H1 (cell line): ENCODE measurements at regions not wholly inside any gene's neighbourhood (a gene's known extent, or its start where the extent isn't known, plus 50 kb on each side); places are given as distances from the start of the nearest gene placed in this dataset.
"Not testable (repeated sequence)": the region's sequence is repeated elsewhere in the genome, so short reads cannot be mapped to it uniquely, and the experiment has no call there.

ENCODE experiments used
- CTCF ChIA-PET: fragments of 300-600 bp; sonication (Branson Sonifier 250); formaldehyde crosslinking; loops from one replicate; lab custom pipeline; 2021; ENCODE audit not compliant: partially characterized antibody; lab: Charles Lee
- POLR2A ChIA-PET: fragments of 300-600 bp; sonication (Branson Sonifier 250); formaldehyde crosslinking; loops from one replicate; lab custom pipeline; 2021; ENCODE audit warnings: inconsistent platforms; ENCODE audit not compliant: partially characterized antibody; lab: Charles Lee
- DNase-seq, 2 experiments: peaks; one replicate each; pipeline versions ENCODE4 v3.0.0 to v3.0.0-alpha.2; 2010 to 2022; ENCODE audit warnings: low spot score in 2 of 2, low read depth in 1 of 2, mixed read lengths in 1 of 2
- FAIRE-seq: peaks from 2 replicates; lab custom pipeline; 2011; peaks lifted over from hg19 to GRCh38; lab: Jason Lieb, UNC
- H2AFZ ChIP-seq: 2 replicates; pipeline ENCODE4 v1.8.1; 2012; ENCODE audit warnings: low read length, inconsistent platforms
- H2AK5ac ChIP-seq: 2 replicates; pipeline ENCODE4 v1.6.1; 2013; ENCODE audit warnings: low read depth, low read length
- H2BK120ac ChIP-seq: replicated peaks from 2 replicates; pipeline ENCODE3; 2013; ENCODE audit warnings: low read depth, low read length, inconsistent platforms
- H2BK12ac ChIP-seq: 2 replicates; pipeline ENCODE4 v1.6.1; 2013; ENCODE audit warnings: low read depth, low read length
- H2BK15ac ChIP-seq: 2 replicates; pipeline ENCODE4 v1.6.1; 2013; ENCODE audit warnings: low read length
- H2BK20ac ChIP-seq: 2 replicates; pipeline ENCODE4 v1.6.1; 2013; ENCODE audit warnings: low read length
- H2BK5ac ChIP-seq: 2 replicates; pipeline ENCODE4 v1.6.1; 2013; ENCODE audit warnings: low read depth, low read length
- H3K14ac ChIP-seq: 2 replicates; pipeline ENCODE4 v1.6.1; 2013; ENCODE audit warnings: inconsistent platforms; ENCODE audit not compliant: insufficient read length
- H3K18ac ChIP-seq: 2 replicates; pipeline ENCODE4 v1.6.1; 2013; ENCODE audit warnings: low read length; ENCODE audit errors: extremely low read depth
- H3K23ac ChIP-seq: 2 replicates; pipeline ENCODE4 v1.6.1; 2013; ENCODE audit warnings: inconsistent platforms; ENCODE audit not compliant: insufficient read length
- H3K23me2 ChIP-seq: 2 replicates; pipeline ENCODE4 v1.6.1; 2013; ENCODE audit warnings: low read depth, low read length
- H3K27ac ChIP-seq: 2 replicates; pipeline ENCODE4 v1.6.1; 2011; ENCODE audit warnings: low read depth, low read length, inconsistent platforms
- H3K27me3 ChIP-seq, 4 experiments: replicated peaks in 1 of 4; 1 replicate in 1 of 4; 2 replicates in 3 of 4; pipeline versions ENCODE4 v1.6.1 to v1.8.1; 2011 to 2013; ENCODE audit warnings: low read length in 3 of 4, mild to moderate bottlenecking in 3 of 4, inconsistent platforms in 2 of 4, mixed read lengths in 2 of 4, moderate library complexity in 1 of 4; ENCODE audit not compliant: control insufficient read depth in 3 of 4, insufficient read depth in 3 of 4; ENCODE audit errors: extremely low read depth in 1 of 4
- H3K36me3 ChIP-seq, 4 experiments: 2 replicates each; pipeline versions ENCODE4 v1.6.1 to v1.8.1; 2011 to 2013; ENCODE audit warnings: mild to moderate bottlenecking in 4 of 4, low read length in 3 of 4, moderate library complexity in 2 of 4, control low read depth in 1 of 4, inconsistent platforms in 1 of 4; ENCODE audit not compliant: insufficient read depth in 4 of 4, control insufficient read depth in 2 of 4
- H3K4ac ChIP-seq: replicated peaks from 2 replicates; pipeline ENCODE3; 2013; ENCODE audit warnings: low read length, low read depth, mixed read lengths, inconsistent platforms; ENCODE audit not compliant: insufficient read length
- H3K4me1 ChIP-seq, 4 experiments: replicated peaks in 1 of 4; 1 replicate in 1 of 4; 2 replicates in 3 of 4; pipeline versions ENCODE4 v1.6.1 to v1.8.1; 2011 to 2013; ENCODE audit warnings: low read length in 3 of 4, inconsistent platforms in 2 of 4, mixed read lengths in 1 of 4; ENCODE audit not compliant: insufficient read depth in 4 of 4, control insufficient read depth in 3 of 4
- H3K4me2 ChIP-seq, 2 experiments: 2 replicates each; pipeline versions ENCODE4 v1.6.1 to v1.8.1; 2011 to 2013; ENCODE audit warnings: low read depth in 2 of 2, low read length in 2 of 2, control low read depth in 1 of 2, inconsistent platforms in 1 of 2, mild to moderate bottlenecking in 1 of 2; ENCODE audit not compliant: insufficient read depth in 1 of 2
- H3K4me3 ChIP-seq, 4 experiments: fragments of 200-600, 300-600 bp in 1 of 4; sonication (generic), shearing (Covaris generic), sonication (Bioruptor Twin) in 1 of 4; 2 replicates each; pipeline versions ENCODE4 v1.5.1 to v1.8.1; 2011 to 2016; ENCODE audit warnings: low read length in 4 of 4, low read depth in 3 of 4, control low read depth in 2 of 4, inconsistent platforms in 2 of 4, mild to moderate bottlenecking in 2 of 4, mixed read lengths in 1 of 4, moderate library complexity in 1 of 4; ENCODE audit not compliant: insufficient read depth in 2 of 4; ENCODE audit errors: extremely low read depth in 1 of 4
- H3K56ac ChIP-seq: replicated peaks from 2 replicates; pipeline ENCODE3; 2013; ENCODE audit warnings: low read depth, mild to moderate bottlenecking, mixed read lengths, low read length, inconsistent platforms; ENCODE audit not compliant: insufficient read length
- H3K79me1 ChIP-seq: 2 replicates; pipeline ENCODE4 v1.6.1; 2013; ENCODE audit warnings: low read depth, low read length, control low read depth
- H3K79me2 ChIP-seq, 2 experiments: 2 replicates each; pipeline versions ENCODE4 v1.6.1 to v1.8.1; 2012 to 2013; ENCODE audit warnings: low read length in 2 of 2, mild to moderate bottlenecking in 2 of 2, inconsistent platforms in 1 of 2; ENCODE audit not compliant: insufficient read depth in 2 of 2, control insufficient read depth in 1 of 2
- H3K9ac ChIP-seq, 4 experiments: replicated peaks in 1 of 4; 1 replicate in 1 of 4; 2 replicates in 3 of 4; pipeline versions ENCODE4 v1.6.1 to v1.8.1; 2011 to 2013; ENCODE audit warnings: low read depth in 3 of 4, low read length in 3 of 4, control low read depth in 2 of 4, mild to moderate bottlenecking in 2 of 4, moderate library complexity in 2 of 4, inconsistent platforms in 1 of 4; ENCODE audit errors: extremely low read depth in 1 of 4
- H3K9me3 ChIP-seq, 2 experiments: 2 replicates each; pipeline versions ENCODE4 v1.6.1 to v1.8.1; 2012 to 2013; ENCODE audit warnings: mild to moderate bottlenecking in 2 of 2, moderate library complexity in 2 of 2, control low read depth in 1 of 2, inconsistent platforms in 1 of 2, low read depth in 1 of 2, low read length in 1 of 2, mixed read lengths in 1 of 2; ENCODE audit not compliant: insufficient read depth in 2 of 2
- H4K20me1 ChIP-seq, 2 experiments: replicated peaks in 1 of 2; 2 replicates each; pipeline versions ENCODE3 to v1.8.1; 2011 to 2013; ENCODE audit warnings: inconsistent platforms in 2 of 2, low read length in 2 of 2, mild to moderate bottlenecking in 1 of 2; ENCODE audit not compliant: insufficient read depth in 2 of 2, control insufficient read depth in 1 of 2
- H4K5ac ChIP-seq: 2 replicates; pipeline ENCODE4 v1.6.1; 2013; ENCODE audit warnings: low read length, low read depth, mixed read lengths, inconsistent platforms; ENCODE audit not compliant: insufficient read length
- H4K8ac ChIP-seq: 2 replicates; pipeline ENCODE4 v1.8.0; 2013; ENCODE audit warnings: mild to moderate bottlenecking, moderate library complexity, low read length, inconsistent platforms; ENCODE audit not compliant: insufficient read depth; ENCODE audit errors: extremely low read depth
- H4K91ac ChIP-seq: replicated peaks from 2 replicates; pipeline ENCODE3; 2013; ENCODE audit warnings: low read length, mixed read lengths, inconsistent platforms; ENCODE audit not compliant: insufficient read length
- ASH2L ChIP-seq: fragments of 200-600, 300-600 bp; sonication (generic); IDR thresholded peaks from one replicate; pipeline ENCODE4 v1.7.1; 2017; ENCODE audit warnings: low read length
- EZH2 ChIP-seq: fragments of 200-600 bp; sonication (generic); IDR thresholded peaks from 2 replicates; pipeline ENCODE4 v1.7.1; 2012; ENCODE audit warnings: low read depth, mild to moderate bottlenecking, moderate library complexity, low read length, inconsistent platforms; ENCODE audit not compliant: severe bottlenecking
- GTF2F1 ChIP-seq: IDR thresholded peaks from 2 replicates; pipeline ENCODE4 v1.6.1; 2012; ENCODE audit warnings: low read depth, low read length, improper control_type of control experiment, borderline replicate concordance
- POLR2AphosphoS5 ChIP-seq: IDR thresholded peaks from 2 replicates; pipeline ENCODE4 v1.6.1; 2011; ENCODE audit warnings: low read depth, low read length
- SIN3A ChIP-seq, 2 experiments: IDR thresholded peaks in 1 of 2; conservative IDR thresholded peaks in 1 of 2; 2 replicates each; pipeline ENCODE4 v1.6.1; 2011 to 2012; ENCODE audit warnings: low read length in 2 of 2, improper control_type of control experiment in 1 of 2, low read depth in 1 of 2, mild to moderate bottlenecking in 1 of 2
- WGBS, 2 experiments: shearing (Covaris generic) in 1 of 2; methylation state at CpG; one replicate each; pipeline versions ENCODE4 v1.1.6 to v1.1.7; 2013 to 2015; ENCODE audit warnings: low lambda C conversion rate in 2 of 2, mixed read lengths in 2 of 2, inconsistent platforms in 1 of 2, low coverage in 1 of 2, missing lambda C conversion rate in 1 of 2; ENCODE audit not compliant: insufficient replicate concordance in 2 of 2, insufficient coverage in 1 of 2, insufficient read length in 1 of 2; ENCODE audit errors: extremely low coverage in 1 of 2, missing lambda C conversion rate in 1 of 2; 5-methylcytosine and 5-hydroxymethylcytosine counted together

DNA sequence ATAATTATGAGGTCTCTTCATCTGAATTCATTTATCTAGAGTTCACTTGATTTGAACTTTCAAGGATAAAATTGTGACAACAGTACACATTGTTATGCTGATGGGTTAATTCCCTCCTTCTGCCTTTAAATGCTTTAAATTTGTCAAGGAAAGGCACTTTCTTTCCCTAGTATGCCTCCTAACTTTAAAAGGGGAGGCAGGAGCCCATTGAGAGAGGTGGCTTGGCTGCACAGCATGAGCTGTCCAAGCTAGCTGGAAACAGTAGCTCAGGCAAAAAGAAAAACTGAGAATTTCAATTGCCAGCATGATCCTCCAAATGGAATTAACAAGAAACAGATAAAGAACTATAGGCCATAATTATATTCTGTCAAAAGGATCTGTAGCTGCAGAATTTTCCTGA lies 243.3 kb upstream of the GRIK2 start (continued):
- TF ChIP-seq ASH2L, result no peak
- TF ChIP-seq SIN3A (conservative IDR thresholded peaks at IDR 0.05 in 1 of 2, IDR thresholded peaks at IDR 0.05 in 1 of 2; ENCODE audit: low read depth in 1 of 2, low read length in 2 of 2), result no peak
- no peak for TF ChIP-seq POLR2AphosphoS5
- no peak for TF ChIP-seq EZH2
- TF ChIP-seq GTF2F1, result no peak

DNA sequence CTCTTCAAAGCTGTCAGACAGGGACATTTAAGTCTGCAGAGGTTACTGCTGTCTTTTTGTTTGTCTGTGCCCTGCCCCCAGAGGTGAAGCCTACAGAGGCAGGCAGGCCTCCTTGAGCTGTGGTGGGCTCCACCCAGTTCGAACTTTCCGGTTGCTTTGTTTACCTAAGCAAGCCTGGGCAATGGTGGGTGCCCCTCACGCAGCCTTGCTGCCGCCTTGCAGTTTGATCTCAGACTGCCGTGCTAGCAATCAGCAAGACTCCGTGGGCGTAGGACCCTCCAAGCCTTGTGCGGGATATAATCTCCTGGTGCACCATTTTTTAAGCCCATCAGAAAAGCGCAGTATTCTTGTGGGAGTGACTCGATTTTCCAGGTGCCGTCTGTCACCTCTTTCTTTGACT lies 235.9 kb upstream of the GRIK2 start:
- H3K4me2 ChIP-seq, POLR2A ChIA-PET, H2AFZ ChIP-seq, H3K4me1 ChIP-seq, H2BK5ac ChIP-seq, H3K27ac ChIP-seq, H3K79me1 ChIP-seq, H3K9me3 ChIP-seq, H4K5ac ChIP-seq, DNase-seq, FAIRE-seq, H3K27me3 ChIP-seq, H2AK5ac ChIP-seq, H3K4me3 ChIP-seq, H2BK12ac ChIP-seq, H3K23me2 ChIP-seq, H4K91ac ChIP-seq, H2BK20ac ChIP-seq, H4K20me1 ChIP-seq, H2BK15ac ChIP-seq, H3K56ac ChIP-seq, CTCF ChIA-PET, H3K79me2 ChIP-seq, H2BK120ac ChIP-seq, H4K8ac ChIP-seq, H3K18ac ChIP-seq, H3K36me3 ChIP-seq, H3K14ac ChIP-seq, H3K4ac ChIP-seq, H3K23ac ChIP-seq, H3K9ac ChIP-seq: not testable (repeated sequence)
- WGBS, 2 experiments, result 92% methylated on average over 11 of the region's 11 CpGs; no CpG with 5 or more reads in 1 of the 2 experiments
